Esophagus muscularis mucosa (tissue), 4 donors: ENCODE measurements at regions not wholly inside any gene's neighbourhood (a gene's known extent, or its start where the extent isn't known, plus 50 kb on each side); places are given as distances from the start of the nearest gene placed in this dataset.

ENCODE experiments used
- EP300 ChIP-seq: sonication (generic); formaldehyde crosslinking; IDR thresholded peaks from one replicate; pipeline ENCODE4 v1.6.1; 2017; ENCODE audit warnings: antibody characterized with exemption
- POLR2A ChIP-seq: fragments of 450-650 bp; IDR thresholded peaks from one replicate; pipeline ENCODE4 v1.6.1; 2017; ENCODE audit warnings: antibody characterized with exemption, moderate library complexity, mild to moderate bottlenecking, low read depth
- POLR2AphosphoS5 ChIP-seq, 2 donors: sonication (generic); formaldehyde crosslinking; IDR thresholded peaks; one replicate each; pipeline ENCODE4 v1.6.1; 2017; ENCODE audit warnings: antibody characterized with exemption in 2 of 2
- TF ChIP-seq, protein P1 (sequence below), 3 experiments: fragments of 200-600 bp in 2 of 3; fragments of 450-650 bp in 1 of 3; sonication (generic) in 2 of 3; IDR thresholded peaks; one replicate each; pipeline ENCODE4 v1.5.1; 2017 to 2019; ENCODE audit warnings: antibody characterized with exemption in 3 of 3, mild to moderate bottlenecking in 2 of 3, moderate library complexity in 1 of 3

DNA sequence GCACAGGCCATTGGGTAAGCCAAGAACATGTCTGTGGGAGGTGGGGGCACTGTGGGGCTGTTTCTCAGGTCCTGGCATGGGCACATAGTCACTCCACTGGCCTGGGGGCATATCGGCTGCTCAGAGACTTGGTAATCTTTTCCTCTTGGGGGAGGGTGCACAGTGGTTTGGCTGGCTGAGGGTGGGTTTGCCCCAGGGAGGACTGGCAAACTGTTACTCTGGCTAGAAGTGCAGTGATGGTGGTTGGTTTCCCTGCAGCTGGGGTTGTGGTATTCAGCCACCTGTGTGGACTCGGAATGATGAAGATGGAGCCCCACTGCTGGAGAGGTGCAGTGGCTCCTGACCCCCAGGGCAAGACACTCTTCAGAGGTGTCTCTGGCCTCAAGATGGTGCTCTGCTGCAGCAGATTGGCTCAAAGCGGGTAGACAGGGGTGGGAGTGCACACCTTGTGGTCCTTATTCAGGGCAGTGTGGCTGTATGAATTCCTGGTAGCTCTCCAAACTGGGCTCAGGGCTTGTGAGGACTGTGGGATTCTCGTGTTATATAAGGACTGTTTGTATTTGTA lies 74.1 kb upstream of the DDHD1 start:
- TF ChIP-seq, protein P1, sequence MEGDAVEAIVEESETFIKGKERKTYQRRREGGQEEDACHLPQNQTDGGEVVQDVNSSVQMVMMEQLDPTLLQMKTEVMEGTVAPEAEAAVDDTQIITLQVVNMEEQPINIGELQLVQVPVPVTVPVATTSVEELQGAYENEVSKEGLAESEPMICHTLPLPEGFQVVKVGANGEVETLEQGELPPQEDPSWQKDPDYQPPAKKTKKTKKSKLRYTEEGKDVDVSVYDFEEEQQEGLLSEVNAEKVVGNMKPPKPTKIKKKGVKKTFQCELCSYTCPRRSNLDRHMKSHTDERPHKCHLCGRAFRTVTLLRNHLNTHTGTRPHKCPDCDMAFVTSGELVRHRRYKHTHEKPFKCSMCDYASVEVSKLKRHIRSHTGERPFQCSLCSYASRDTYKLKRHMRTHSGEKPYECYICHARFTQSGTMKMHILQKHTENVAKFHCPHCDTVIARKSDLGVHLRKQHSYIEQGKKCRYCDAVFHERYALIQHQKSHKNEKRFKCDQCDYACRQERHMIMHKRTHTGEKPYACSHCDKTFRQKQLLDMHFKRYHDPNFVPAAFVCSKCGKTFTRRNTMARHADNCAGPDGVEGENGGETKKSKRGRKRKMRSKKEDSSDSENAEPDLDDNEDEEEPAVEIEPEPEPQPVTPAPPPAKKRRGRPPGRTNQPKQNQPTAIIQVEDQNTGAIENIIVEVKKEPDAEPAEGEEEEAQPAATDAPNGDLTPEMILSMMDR (IDR thresholded peaks at IDR 0.05), result no peak
- TF ChIP-seq EP300, result no peak
- TF ChIP-seq POLR2AphosphoS5 (IDR thresholded peaks at IDR 0.05), result no peak
- TF ChIP-seq POLR2A, result no peak
